GM18858 (cell line): ENCODE measurements at regions not wholly inside any gene's neighbourhood (a gene's known extent, or its start where the extent isn't known, plus 50 kb on each side); places are given as distances from the start of the nearest gene placed in this dataset.

Experiments used
- ATAC-seq: cut with Tn5 transposase; IDR thresholded peaks from one replicate; pipeline ENCODE4 v1.9.1; 2021; ENCODE audit not compliant: unreplicated experiment

DNA sequence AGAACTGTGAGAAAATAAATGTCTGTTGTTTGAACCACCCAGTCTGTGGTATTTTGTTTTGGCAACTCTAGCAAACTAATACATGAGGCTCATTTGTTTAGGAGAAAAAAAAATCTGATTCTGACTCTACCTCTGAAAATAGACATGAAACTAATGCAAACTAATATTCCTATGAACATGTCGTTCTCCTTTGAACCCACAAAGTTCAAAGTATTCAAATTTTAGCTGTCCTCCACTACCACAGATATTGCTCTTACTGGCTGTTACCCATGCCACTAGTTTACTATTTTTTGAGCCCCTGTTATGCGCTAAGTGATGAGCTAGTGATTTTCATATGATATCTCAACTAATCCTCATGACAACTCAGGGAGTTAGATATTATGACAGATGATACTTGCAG lies 58.8 kb upstream of the ZNF804B start:
- ATAC-seq, result no peak

DNA sequence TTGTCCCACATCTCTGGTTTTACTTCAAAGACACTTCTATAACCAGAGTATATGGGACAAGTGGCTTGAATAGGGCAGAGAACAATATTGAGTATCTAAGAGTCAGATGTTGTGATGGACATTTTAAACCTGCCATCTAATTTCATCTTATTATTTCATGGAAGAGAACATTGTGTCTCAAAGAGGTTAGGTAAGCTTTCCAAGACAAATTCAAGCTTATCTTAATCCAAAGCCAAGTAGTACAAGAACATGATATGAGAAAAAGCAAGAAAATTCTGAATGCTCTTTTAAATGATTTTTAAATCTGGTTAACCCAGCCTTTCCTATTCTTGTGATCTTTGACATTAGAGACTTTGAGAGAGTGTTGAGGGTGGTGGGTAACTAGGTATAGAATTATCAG lies 65.3 kb upstream of the ZNF804B start:
- ATAC-seq, result no peak

DNA sequence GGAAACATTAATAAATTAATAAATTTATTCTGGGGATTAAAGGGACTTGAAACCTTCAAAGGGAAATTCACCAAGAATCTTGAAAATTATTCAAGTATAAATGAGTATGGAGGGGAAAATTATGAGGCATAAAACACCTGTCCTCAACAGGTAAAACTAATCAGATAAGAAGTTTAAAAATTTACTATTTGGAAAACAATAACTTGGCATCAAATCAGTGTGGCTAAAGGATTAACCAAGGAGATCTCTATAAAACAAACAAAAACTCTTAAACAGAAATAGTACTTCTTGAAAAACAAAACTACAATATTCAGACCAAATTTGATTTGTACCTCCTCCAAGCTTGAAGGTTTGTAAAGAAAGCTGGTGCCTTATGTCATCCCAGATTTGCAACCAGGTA lies 66.4 kb upstream of the ZNF804B start:
- ATAC-seq, result no peak

DNA sequence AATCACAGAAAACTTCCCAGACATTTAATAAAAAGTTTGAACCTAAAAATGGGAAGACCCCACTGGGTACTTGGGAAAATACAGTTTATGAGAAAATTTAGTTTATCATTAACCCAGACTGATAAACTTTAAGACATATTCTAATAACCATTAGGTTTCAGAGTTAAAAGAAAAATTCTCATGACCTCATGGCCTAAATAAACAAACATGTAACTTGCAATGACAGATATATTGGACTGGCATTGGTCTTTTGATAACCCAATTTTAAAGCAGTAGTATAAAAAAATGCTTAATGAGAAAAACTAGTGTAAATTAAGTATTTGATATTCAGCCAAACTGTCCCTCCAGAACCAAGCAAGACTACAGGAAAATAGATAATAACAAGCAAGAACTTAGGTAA lies 67.0 kb upstream of the ZNF804B start:
- no peak for ATAC-seq

DNA sequence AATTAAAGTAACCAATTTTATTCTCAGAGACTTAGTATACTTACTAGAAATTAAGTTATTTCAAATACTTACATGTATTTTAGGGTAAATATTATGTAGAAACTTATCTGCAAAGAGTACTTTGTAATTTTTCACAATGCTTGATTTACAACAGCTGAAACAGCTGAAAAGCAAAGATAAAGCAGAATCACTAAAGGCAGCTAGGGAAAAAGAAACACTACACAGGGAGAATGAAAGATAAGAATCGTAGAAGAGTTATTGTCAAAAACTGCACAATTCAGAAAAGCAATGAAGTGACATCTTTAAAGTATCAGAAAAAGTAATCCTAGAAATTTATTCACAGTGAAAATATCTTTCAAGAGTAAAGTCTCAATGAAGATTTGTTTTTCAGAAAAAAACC lies 69.7 kb upstream of the ZNF804B start:
- ATAC-seq, result no peak

DNA sequence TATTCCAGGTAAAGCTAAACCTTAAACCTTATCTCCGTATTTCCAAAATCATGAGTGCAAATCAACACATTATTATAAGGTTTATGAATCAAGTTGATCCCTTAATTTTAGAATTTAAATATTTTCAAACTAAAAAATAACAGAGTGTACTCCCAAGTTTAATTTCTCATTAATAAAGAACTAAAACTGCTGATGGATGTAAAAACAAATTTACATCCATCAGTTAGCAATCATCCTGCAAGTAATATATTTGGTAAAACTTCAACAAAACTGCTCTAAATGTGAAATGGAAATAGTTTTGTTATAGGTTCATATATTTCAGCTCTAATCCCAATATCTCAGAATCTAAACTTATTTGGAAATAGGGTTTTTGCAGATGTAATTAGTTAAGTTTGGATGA lies 71.3 kb upstream of the ZNF804B start:
- no peak for ATAC-seq

DNA sequence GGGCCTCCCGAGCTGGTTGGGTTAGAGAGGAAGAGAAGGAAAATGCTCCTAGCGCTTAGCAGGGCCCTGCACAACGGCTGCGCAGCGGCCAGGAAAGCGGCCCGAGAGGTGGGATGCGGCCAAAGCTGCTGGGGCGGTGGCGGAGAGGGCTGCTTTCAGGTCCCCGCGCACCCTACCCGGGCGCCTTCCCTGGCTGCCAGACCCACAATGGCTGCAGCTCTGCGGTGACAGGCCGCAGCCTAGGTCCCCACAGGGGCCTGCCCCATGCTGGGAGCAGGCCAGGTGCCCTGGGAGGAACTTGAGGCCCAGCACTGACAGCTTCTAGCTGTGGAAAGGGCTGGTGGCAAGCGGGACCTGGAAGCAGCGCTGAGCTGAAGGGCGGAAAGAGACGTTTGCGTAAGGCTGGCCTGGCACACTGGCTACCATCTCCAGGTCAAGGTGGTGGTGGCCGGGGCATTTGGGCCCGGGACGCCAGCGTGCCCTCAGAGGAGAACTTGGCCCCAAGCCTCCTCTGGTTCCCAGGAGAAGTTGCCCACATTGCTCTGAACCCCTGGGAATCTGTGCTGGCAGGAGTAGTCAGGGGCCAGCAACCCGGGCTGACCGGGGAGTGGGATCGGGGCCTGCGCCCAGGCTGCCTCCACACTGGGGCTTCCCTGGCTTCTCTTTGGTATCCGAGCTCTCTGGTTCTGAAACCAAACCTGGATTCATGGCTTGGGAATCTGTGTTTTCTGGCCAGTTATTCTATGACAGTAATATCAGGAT lies 72.9 kb upstream of the ZNF804B start:
- no peak for ATAC-seq

DNA sequence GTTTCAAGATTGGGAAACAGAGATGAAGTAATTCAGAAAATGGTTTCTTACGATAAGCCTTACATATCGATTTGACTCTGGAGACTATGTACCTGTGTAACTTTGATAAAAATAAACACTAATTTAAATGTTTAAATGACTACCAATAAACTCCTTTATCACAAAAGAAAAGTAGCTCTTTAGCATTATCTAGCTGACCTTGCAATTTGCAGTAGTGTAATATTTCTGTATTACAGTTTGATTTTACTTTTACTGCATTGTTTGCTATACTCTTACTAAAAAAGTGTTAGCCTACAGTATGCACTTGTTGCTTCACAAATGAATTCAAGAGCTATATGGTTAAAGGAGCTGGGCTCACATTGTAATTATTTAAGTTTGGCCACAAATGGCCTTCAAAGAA lies 77.8 kb upstream of the ZNF804B start:
- no peak for ATAC-seq

DNA sequence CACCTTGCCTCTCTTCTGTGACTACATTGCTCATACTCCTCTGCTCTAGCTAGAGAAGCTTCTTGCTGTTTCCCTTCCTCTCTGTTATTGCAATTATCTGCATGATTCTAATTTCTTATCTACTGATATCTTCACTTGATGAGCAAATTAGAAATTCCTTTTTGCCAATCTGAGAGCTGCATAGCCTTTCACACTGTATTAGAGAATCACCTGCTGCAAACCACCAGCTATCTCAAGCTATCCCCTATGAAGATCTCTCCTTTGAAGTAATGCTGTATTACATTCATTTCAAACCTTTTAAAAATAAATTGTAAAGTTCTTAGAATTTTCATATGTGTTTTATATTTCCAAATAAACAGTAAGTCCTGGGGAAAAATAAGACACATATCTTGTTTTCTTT lies 89.0 kb upstream of the ZNF804B start:
- no peak for ATAC-seq

DNA sequence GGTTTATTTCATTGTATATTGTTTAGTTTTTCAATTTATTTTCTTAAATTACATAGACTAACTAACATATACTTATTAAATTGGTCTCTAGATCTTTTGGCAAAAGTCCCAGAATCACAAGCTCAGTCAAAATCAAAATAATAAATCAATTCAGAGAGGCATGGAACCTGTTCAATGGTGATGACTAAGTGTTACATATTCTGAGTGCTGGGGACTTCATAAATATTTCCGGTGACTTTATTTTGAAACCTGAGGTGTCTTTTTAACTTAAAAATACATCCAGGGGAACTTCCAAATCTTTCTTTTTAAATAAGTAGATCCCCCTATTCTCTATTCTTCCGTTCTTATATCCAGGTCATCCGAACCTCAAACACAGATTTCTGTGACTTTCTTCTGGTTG lies 89.6 kb upstream of the ZNF804B start:
- ATAC-seq, result no peak

DNA sequence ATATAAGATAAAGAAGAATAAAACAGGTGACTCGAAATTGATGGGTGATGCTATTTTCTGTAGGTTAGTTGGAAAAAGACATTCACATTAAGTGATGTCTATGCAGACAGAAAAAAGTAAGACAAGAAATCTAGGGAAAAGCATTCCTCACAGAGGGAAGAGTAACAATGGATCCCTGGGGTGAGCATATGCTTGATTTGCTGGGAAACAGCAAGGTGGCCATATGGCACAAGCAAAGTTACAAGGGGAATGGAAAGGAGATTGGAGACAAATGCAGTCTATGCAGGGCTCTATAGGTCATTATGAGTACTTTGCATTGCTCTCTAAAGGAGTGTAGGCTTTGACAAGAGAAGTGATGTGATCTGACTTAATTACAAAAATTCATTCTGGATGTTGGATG lies 90.9 kb upstream of the ZNF804B start:
- no peak for ATAC-seq

DNA sequence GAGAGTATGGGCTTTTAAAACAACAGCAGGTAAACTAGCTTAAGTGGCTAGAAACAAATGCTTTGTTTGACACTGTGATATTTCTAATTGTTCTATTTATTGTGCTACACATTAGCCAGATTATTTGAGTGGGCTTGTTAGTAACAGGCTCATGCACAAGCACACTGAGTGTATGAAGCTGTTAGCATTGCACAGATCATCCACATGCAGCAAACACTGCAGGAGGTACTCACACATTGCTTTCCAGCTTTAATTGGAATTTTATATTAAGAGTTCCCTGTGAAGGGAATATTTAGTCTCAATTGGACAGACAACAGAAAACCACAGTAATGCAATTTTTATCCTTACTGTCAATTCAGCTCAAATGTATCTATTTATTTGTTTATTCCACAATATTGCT lies 92.9 kb upstream of the ZNF804B start:
- ATAC-seq, result no peak

DNA sequence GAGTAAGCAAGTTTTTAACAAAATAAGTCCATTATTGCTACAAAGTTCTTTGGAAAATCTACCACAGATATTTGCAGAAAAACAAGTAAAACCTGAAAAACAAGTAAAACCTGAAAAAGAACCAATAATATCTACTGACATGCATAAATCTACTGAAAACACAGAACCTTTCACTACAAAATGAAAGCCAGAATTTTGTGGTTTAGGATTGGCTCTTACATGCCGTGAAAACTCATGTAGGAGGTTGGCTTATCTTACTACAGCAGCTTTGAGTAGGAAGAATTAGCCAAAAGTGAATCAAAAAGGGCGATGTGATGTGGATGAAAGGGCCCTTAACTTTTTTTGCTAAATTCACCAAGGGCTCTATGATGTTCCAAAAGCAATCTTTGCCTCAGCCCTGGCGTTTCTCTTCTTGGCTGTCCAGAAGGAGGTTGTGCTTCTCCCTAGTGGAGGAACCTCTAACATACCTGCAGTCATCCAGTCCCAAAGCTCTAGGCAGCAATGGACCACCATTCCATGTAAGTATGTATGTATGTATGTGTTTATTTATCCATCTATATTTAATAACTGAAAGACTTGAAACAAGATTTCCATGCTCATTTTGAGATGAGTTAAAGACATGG lies 93.5 kb upstream of the ZNF804B start:
- no peak for ATAC-seq

DNA sequence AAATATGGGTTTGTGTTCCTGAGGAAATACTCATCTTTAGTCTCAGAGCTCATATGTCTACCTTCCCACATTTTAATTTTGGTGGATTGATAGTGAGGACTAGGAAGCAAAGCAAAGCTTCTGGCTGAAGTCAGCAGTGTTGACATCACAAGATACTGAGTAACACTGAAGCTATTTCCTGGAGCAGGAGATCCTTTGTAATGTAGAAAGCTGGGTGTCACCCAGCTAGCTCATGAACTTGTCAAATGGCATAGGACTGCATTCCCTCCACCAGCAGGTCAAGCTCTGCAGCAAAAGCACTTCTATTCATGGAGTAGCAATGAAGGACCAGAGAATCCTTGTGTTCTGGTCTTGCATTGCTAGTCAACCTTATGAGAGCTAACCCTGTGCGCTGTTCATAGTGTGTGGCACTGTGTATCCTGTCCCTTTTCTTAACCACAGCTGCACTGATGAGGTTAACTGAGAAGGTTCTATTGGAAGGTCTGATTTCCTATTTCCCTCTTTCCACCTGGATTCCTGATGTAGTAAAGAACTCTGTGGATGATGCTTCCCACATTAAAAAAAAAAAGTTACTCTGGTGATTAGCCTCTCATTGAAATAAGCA lies 94.8 kb upstream of the ZNF804B start:
- no peak for ATAC-seq

DNA sequence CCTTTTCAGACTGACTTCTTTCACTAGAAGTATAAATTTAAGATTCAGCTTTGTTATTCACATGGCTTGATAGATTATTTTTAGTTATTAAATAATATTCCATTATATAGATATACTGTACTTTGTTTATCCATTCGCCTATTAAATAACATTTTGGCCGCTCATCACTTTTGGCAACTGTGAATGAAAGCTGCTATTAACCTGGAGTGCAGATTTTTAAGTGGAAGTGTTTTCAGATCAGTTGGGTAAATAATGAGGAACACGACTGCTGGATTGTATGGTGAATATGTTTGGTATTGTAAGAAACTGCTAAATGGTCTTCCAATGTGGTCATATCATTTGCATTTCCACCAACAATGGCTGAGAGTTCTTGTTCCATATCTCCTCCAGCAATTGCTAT lies 97.6 kb upstream of the ZNF804B start:
- no peak for ATAC-seq

DNA sequence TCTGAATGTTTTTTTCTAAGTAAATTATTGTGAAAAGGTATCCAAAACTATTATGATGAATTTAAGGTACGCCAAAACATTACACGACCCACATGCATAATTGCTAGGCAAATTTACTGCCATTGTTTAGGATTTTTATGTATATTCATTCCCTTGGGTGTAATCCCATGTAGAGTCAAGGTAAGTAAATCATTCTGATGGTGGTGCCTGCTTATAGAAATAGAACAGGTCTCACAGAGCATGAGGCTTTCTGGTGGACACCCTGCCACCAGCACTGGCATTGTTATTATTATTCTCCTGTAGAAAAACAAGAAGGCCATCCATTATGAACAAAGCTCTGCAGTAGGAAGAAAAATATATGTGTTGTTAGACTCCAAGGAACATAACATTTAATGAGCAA lies 111.7 kb upstream of the ZNF804B start:
- ATAC-seq, result no peak

DNA sequence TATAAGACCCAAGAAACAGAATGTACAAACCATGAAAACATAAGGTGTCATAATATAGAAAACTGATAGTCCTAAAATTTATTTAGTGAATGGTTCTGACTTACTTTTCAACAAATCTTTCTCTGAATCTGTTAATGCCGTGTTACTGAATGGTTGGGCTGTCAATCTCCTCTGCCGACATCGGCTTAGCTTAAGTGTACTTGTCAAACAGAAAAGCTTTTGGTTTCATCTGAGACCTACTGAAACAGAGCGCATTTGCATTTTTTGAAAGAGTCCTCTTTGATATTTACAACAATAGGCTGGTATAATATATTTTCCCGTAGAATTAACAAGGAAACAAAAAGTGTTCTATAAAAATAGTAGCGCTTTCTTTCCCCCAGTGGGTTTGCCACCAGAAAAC lies 120.9 kb upstream of the ZNF804B start:
- ATAC-seq, result no peak

DNA sequence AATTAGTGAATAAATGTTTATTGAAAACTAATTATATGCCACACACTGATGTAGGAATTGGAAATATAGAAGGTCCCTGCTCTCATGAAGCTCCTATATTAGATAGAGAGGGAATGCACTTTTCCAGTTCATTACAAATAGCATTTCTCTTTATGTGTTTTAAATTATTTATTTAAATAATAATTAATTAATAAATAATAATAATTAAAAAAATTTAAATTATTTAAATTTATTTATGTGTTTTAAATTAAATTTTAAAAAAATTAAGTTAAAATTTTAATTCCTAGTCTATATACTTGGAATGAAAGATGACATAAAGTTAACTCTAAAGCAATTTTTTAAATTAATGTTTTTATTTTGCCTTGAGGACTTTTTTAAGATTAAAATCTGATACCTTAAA lies 121.7 kb upstream of the ZNF804B start:
- ATAC-seq, result no peak

DNA sequence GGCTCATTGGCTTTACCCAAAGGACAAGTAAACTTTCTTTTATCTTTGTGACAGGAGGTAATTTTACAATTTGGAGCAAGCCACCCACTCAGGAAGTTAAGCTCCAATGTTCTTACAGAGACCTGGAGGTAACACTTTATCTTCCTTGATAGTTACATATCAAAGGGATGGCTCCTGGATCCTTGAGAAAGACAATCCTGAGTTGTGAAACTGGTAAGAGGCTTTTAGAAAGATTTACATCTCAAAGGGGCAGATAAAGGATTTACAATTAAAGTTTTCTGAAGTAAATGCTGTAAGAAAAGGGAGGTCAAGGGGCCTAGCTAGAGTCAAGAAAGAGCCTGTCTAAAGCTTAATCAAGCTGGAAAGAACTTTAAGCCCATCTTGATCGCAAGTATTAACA lies 124.4 kb upstream of the ZNF804B start:
- ATAC-seq, result no peak

DNA sequence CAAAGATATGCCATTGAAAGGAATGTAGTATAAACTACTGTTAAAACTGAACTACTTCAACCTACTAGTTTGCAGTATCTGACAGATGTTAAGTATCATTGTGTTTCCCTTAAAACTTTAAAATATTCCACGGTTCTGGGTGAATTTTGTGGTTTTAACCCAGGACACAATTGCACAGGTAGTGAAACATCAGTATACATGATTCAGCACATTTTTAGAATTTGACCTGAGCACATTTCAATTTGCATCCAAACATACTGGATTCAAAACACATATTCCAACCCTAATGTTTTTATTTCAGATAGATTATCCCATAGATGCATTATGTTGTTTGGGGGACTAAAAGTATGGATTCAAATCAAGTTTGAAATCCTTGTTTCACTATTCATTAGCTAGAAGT lies 129.9 kb upstream of the ZNF804B start:
- no peak for ATAC-seq

DNA sequence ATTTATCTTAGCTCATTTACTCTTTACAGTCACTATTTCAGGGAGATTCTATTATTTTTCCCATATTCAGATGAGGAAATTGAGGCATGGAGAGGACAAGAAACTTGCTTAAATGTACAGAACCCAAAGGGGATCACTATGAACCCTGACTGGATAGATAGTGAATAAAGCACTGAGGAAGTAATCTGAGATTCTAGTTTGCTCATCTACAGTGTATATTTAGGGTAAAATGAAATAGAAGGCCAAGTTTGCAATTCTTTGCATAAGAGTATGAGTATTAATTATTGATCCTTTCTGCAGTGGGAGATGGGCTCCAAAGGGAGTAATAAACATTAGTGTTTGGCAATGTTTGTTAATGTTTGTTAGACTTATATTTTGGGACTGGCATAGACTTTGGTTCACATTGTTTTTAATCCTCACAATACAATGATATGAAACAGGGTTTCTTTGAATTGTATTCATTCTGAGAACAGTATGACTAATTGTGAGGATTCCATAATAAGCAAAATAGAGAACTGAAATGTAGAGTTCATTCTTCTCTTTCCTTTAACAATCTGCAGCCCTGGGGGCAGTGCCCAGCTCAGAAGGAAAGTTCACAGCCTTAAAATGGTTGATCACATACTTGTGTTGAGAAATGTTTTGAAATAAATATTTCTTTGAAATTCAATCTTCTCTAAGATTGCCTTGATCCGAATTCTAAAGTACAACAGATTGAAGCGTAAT lies 131.0 kb upstream of the ZNF804B start:
- ATAC-seq, result peak; percentile 100

DNA sequence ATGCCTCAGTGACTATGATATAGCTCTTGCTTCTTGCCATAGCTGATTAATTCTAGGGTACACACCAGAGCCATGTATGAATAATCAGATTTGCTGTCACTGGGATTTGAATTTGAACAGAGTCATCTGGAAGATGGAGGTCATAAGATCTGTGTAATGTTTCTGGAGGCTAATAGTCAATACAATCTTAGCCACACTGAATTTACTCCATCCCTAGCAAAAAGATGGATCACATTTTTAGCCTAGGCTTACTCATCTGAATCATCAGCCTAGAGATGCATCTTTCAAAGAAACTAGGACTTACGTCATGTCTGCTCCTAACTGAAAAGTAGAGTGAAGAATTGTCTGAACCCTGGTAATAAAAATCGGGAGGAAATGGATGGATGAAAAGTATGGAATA lies 142.3 kb upstream of the ZNF804B start:
- ATAC-seq, result no peak
